HEK293T (cell line): ENCODE measurements at regions not wholly inside any gene's neighbourhood (a gene's known extent, or its start where the extent isn't known, plus 50 kb on each side); places are given as distances from the start of the nearest gene placed in this dataset.

Source experiments
- ARNT ChIP-seq: fragments of 450-650 bp; IDR thresholded peaks from 2 replicates; pipeline ENCODE4 v1.6.1; 2017; ENCODE audit warnings: mild to moderate bottlenecking
- BHLHE40 ChIP-seq: fragments of 450-650 bp; IDR thresholded peaks from 2 replicates; pipeline ENCODE4 v1.6.1; 2016; ENCODE audit warnings: mild to moderate bottlenecking, moderate library complexity, borderline replicate concordance
- TF ChIP-seq, protein P1 (sequence below): fragments of 450-650 bp; IDR thresholded peaks from 2 replicates; pipeline ENCODE4 v1.6.1; 2016

- no peak for TF ChIP-seq ARNT
- TF ChIP-seq, protein P1, sequence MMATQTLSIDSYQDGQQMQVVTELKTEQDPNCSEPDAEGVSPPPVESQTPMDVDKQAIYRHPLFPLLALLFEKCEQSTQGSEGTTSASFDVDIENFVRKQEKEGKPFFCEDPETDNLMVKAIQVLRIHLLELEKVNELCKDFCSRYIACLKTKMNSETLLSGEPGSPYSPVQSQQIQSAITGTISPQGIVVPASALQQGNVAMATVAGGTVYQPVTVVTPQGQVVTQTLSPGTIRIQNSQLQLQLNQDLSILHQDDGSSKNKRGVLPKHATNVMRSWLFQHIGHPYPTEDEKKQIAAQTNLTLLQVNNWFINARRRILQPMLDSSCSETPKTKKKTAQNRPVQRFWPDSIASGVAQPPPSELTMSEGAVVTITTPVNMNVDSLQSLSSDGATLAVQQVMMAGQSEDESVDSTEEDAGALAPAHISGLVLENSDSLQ, result no peak
- no peak for TF ChIP-seq BHLHE40
Measured at GRCh38 chr6:106745197-106745770, 115.9 kb downstream of the QRSL1 start.
